Right lung (tissue), 2 donors: ENCODE measurements at regions not wholly inside any gene's neighbourhood (a gene's known extent, or its start where the extent isn't known, plus 50 kb on each side); places are given as distances from the start of the nearest gene placed in this dataset.
A peak's percentile ranks its signal among the peaks of the same experiment; 100 is the strongest.
"Not testable (repeated sequence)": the region's sequence is repeated elsewhere in the genome, so short reads cannot be mapped to it uniquely, and the experiment has no call there.

Source experiments
- DNase-seq, 2 donors: peaks; one replicate each; pipeline ENCODE4 v3.0.0-alpha.2; 2013

- DNase-seq = no peak
Measured at GRCh38 chr2:133879703-133880102, 311.4 kb upstream of the NCKAP5 start.

- not testable (repeated sequence) for DNase-seq
Measured at GRCh38 chr2:133882159-133882558, 313.9 kb upstream of the NCKAP5 start.

- DNase-seq = no peak
Measured at GRCh38 chr2:133884739-133885381, 316.6 kb upstream of the NCKAP5 start.

GRCh38 chr2:133885847-133886246, 317.6 kb upstream of the NCKAP5 start:
- no peak for DNase-seq

- DNase-seq = peak; percentile 30 to 32
Measured at GRCh38 chr2:133886735-133887675, 318.7 kb upstream of the NCKAP5 start.

GRCh38 chr2:133887676-133888040, 319.4 kb upstream of the NCKAP5 start:
- DNase-seq = no peak

- no peak for DNase-seq
Measured at GRCh38 chr2:133888107-133888506, 319.8 kb upstream of the NCKAP5 start.

GRCh38 chr2:133888621-133889219, 320.5 kb upstream of the NCKAP5 start:
- no peak for DNase-seq

GRCh38 chr2:133892352-133892913, 324.2 kb upstream of the NCKAP5 start:
- no peak for DNase-seq

- no peak for DNase-seq
Measured at GRCh38 chr2:133894429-133894828, 326.2 kb upstream of the NCKAP5 start.

GRCh38 chr2:133897838-133898237, 329.6 kb upstream of the NCKAP5 start:
- DNase-seq = not testable (repeated sequence)

GRCh38 chr2:133900909-133901308, 332.6 kb upstream of the NCKAP5 start:
- DNase-seq = no peak

- no peak for DNase-seq
Measured at GRCh38 chr2:133906396-133906795, 338.1 kb upstream of the NCKAP5 start.

GRCh38 chr2:133906926-133907325, 338.7 kb upstream of the NCKAP5 start:
- DNase-seq = no peak

- DNase-seq = no peak
Measured at GRCh38 chr2:133908171-133908570, 339.9 kb upstream of the NCKAP5 start.

GRCh38 chr2:133918141-133918540, 335.7 kb upstream of the MGAT5 start:
- no peak for DNase-seq

GRCh38 chr2:133919285-133919684, 334.6 kb upstream of the MGAT5 start:
- no peak for DNase-seq

GRCh38 chr2:133927894-133928293, 326.0 kb upstream of the MGAT5 start:
- no peak for DNase-seq

- no peak for DNase-seq
Measured at GRCh38 chr2:133936096-133936495, 317.8 kb upstream of the MGAT5 start.

- no peak for DNase-seq
Measured at GRCh38 chr2:133936601-133937000, 317.3 kb upstream of the MGAT5 start.

GRCh38 chr2:133937669-133938068, 316.2 kb upstream of the MGAT5 start:
- DNase-seq = no peak

- no peak for DNase-seq
Measured at GRCh38 chr2:133940134-133940533, 313.7 kb upstream of the MGAT5 start.

GRCh38 chr2:133941666-133942065, 312.2 kb upstream of the MGAT5 start:
- no peak for DNase-seq
